DND-41 (cell line): ENCODE measurements at regions not wholly inside any gene's neighbourhood (a gene's known extent, or its start where the extent isn't known, plus 50 kb on each side); places are given as distances from the start of the nearest gene placed in this dataset.

Experiments
- ATAC-seq: fragments of 200-7000 bp; cut with Tn5 transposase; 3 replicates; pipeline ENCODE4 v1.9.1; 2021; ENCODE audit warnings: low read depth; ENCODE audit not compliant: insufficient read depth
- DNase-seq: peaks from one replicate; pipeline ENCODE4 v3.0.0-alpha.2; 2020
- H2AFZ ChIP-seq: 2 replicates; pipeline ENCODE4 v1.6.0; 2012; ENCODE audit warnings: low read depth, low read length
- H3K27ac ChIP-seq: 2 replicates; pipeline ENCODE4 v1.5.1; 2012; ENCODE audit warnings: low read length, inconsistent platforms
- H3K27me3 ChIP-seq: fragments of 200-600 bp; sonication (generic); 2 replicates; pipeline ENCODE4 v1.6.0; 2012; ENCODE audit warnings: low read length, mild to moderate bottlenecking, inconsistent platforms; ENCODE audit not compliant: insufficient read depth, poor library complexity
- H3K36me3 ChIP-seq: 2 replicates; pipeline ENCODE4 v1.5.1; 2012; ENCODE audit warnings: low read length, inconsistent platforms; ENCODE audit not compliant: insufficient read depth
- H3K4me1 ChIP-seq: 2 replicates; pipeline ENCODE4 v1.5.1; 2012; ENCODE audit warnings: mild to moderate bottlenecking, low read length; ENCODE audit not compliant: insufficient read depth
- H3K4me2 ChIP-seq: 2 replicates; pipeline ENCODE4 v1.6.0; 2012; ENCODE audit warnings: mild to moderate bottlenecking, moderate library complexity, low read length, inconsistent platforms; ENCODE audit not compliant: insufficient read depth
- H3K4me3 ChIP-seq, 2 experiments: fragments of 200-600 bp in 1 of 2; shearing (Covaris generic) in 1 of 2; 2 replicates each; pipeline ENCODE4 v1.5.1; 2012 to 2016; ENCODE audit warnings: inconsistent platforms in 2 of 2, low read length in 2 of 2, mild to moderate bottlenecking in 2 of 2, low read depth in 1 of 2, moderate library complexity in 1 of 2
- H3K79me2 ChIP-seq: 2 replicates; pipeline ENCODE4 v1.6.0; 2012; ENCODE audit warnings: low read length, inconsistent platforms; ENCODE audit not compliant: insufficient read depth
- H3K9ac ChIP-seq: 2 replicates; pipeline ENCODE4 v1.6.0; 2012; ENCODE audit warnings: low read depth, mild to moderate bottlenecking, inconsistent platforms, low read length, moderate library complexity
- H3K9me3 ChIP-seq: 2 replicates; pipeline ENCODE4 v1.5.1; 2012; ENCODE audit warnings: low read length, moderate library complexity, mild to moderate bottlenecking, inconsistent platforms; ENCODE audit not compliant: insufficient read depth, severe bottlenecking
- H4K20me1 ChIP-seq: 2 replicates; pipeline ENCODE4 v1.6.0; 2012; ENCODE audit warnings: low read length; ENCODE audit not compliant: insufficient read depth
- EZH2 ChIP-seq: IDR thresholded peaks from 3 replicates; pipeline ENCODE4 v1.6.1; 2012; ENCODE audit warnings: borderline replicate concordance, low read depth, mild to moderate bottlenecking, moderate library complexity, low read length, inconsistent platforms; ENCODE audit not compliant: severe bottlenecking
- TF ChIP-seq, protein P1 (sequence below): IDR thresholded peaks from 2 replicates; pipeline ENCODE4 v1.5.1; 2012; ENCODE audit warnings: borderline replicate concordance, low read length, moderate library complexity, mild to moderate bottlenecking; ENCODE audit not compliant: poor library complexity, severe bottlenecking; ENCODE audit errors: extremely low read depth

GRCh38 chr1:81364088-81364487 is 436.6 kb upstream of the ADGRL2 start:
- H4K20me1 ChIP-seq: no peaks in the 10 kb centered on the region
- no peaks in the 10 kb centered on the region for H3K79me2 ChIP-seq
- ATAC-seq: no peak
- no peak for DNase-seq
- H3K9ac ChIP-seq: no peak overlapping the region
- H3K4me1 ChIP-seq: no peaks in the 10 kb centered on the region
- H3K36me3 ChIP-seq: no peaks in the 10 kb centered on the region
- no peak overlapping the region for H3K27ac ChIP-seq
- H3K27me3 ChIP-seq: no peaks in the 10 kb centered on the region
- peaks cover 4% of the 10 kb centered on the region for H3K9me3 ChIP-seq
- H3K4me2 ChIP-seq: no peak overlapping the region
- H2AFZ ChIP-seq: no peak overlapping the region
- H3K4me3 ChIP-seq: no peak overlapping the region
- TF ChIP-seq, protein P1, sequence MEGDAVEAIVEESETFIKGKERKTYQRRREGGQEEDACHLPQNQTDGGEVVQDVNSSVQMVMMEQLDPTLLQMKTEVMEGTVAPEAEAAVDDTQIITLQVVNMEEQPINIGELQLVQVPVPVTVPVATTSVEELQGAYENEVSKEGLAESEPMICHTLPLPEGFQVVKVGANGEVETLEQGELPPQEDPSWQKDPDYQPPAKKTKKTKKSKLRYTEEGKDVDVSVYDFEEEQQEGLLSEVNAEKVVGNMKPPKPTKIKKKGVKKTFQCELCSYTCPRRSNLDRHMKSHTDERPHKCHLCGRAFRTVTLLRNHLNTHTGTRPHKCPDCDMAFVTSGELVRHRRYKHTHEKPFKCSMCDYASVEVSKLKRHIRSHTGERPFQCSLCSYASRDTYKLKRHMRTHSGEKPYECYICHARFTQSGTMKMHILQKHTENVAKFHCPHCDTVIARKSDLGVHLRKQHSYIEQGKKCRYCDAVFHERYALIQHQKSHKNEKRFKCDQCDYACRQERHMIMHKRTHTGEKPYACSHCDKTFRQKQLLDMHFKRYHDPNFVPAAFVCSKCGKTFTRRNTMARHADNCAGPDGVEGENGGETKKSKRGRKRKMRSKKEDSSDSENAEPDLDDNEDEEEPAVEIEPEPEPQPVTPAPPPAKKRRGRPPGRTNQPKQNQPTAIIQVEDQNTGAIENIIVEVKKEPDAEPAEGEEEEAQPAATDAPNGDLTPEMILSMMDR: no peak
- no peak for TF ChIP-seq EZH2

- Histone ChIP-seq H3K9ac (no peak overlapping the region), H3K4me2 (no peak overlapping the region), H3K4me1 (no peaks in the 10 kb centered on the region), H3K9me3 (no peaks in the 10 kb centered on the region), H3K79me2 (no peaks in the 10 kb centered on the region), H3K27me3 (no peaks in the 10 kb centered on the region), H3K4me3 (no peak overlapping the region), H2AFZ (no peak overlapping the region), H4K20me1 (no peaks in the 10 kb centered on the region), H3K27ac (no peak overlapping the region), H3K36me3 (no peaks in the 10 kb centered on the region)
- ATAC-seq: no peak
- no peak for DNase-seq
- TF ChIP-seq, protein P1: no peak
- TF ChIP-seq EZH2: no peak
Observed at GRCh38 chr1:81358151-81358550, 442.6 kb upstream of the ADGRL2 start.

DNA sequence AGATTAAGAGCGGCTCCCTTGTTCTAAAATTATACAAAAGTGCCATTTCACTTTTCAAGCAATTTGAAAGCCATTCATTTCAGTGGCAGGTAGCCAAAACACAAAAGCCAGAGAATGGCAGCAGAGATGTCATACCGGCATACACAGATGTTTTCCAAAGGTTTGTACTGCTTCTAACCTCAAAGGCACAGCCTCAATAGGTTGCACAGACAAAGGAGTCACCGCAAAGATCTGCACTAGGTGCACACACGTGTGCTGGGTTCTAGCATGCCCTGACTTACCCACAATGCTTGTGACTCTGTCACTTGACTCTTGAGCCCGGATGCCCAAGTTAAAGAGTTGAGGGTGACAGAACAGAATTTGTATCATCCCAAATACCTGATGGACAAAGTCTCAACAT is 448.9 kb upstream of the ADGRL2 start:
- DNase-seq (no peak), ATAC-seq (no peak)
- Histone ChIP-seq H3K9ac (no peak overlapping the region), H3K36me3 (no peaks in the 10 kb centered on the region), H3K4me1 (no peaks in the 10 kb centered on the region), H2AFZ (no peak overlapping the region), H3K9me3 (no peaks in the 10 kb centered on the region), H3K79me2 (no peaks in the 10 kb centered on the region), H3K27me3 (no peaks in the 10 kb centered on the region), H4K20me1 (no peaks in the 10 kb centered on the region), H3K4me2 (no peak overlapping the region), H3K4me3 (no peak overlapping the region), H3K27ac (no peak overlapping the region)
- TF ChIP-seq, protein P1: no peak
- no peak for TF ChIP-seq EZH2

- no peaks in the 10 kb centered on the region for H3K9me3 ChIP-seq
- H3K4me1 ChIP-seq: no peaks in the 10 kb centered on the region
- TF ChIP-seq EZH2: no peak
- TF ChIP-seq, protein P1: no peak
- no peaks in the 10 kb centered on the region for H3K79me2 ChIP-seq
- no peak overlapping the region for H3K4me2 ChIP-seq
- no peak overlapping the region for H2AFZ ChIP-seq
- DNase-seq (no peak), ATAC-seq (no peak)
- H3K4me3 ChIP-seq: no peak overlapping the region
- no peaks in the 10 kb centered on the region for H3K36me3 ChIP-seq
- H3K9ac ChIP-seq: no peak overlapping the region
- H4K20me1 ChIP-seq: no peaks in the 10 kb centered on the region
- no peak overlapping the region for H3K27ac ChIP-seq
- no peaks in the 10 kb centered on the region for H3K27me3 ChIP-seq
Observed at GRCh38 chr1:81349194-81349965, 451.4 kb upstream of the ADGRL2 start.
